ENCODE measurements at regions not wholly inside any gene's neighbourhood (a gene's known extent, or its start where the extent isn't known, plus 50 kb on each side); places are given as distances from the start of the nearest gene placed in this dataset.

- H3K27ac ChIP-seq (ENCODE audit: low read depth, low read length), result no peak overlapping the region
- no peak overlapping the region for H3K4me3 ChIP-seq (ENCODE audit: low read length)
- H3K4me1 ChIP-seq (ENCODE audit: control insufficient read depth, low read length), result no peaks in the 10 kb centered on the region
- no peak overlapping the region for H3K4me2 ChIP-seq (ENCODE audit: low read length)
- H3K27me3 ChIP-seq (ENCODE audit: control insufficient read depth, low read length), result no peaks in the 10 kb centered on the region
- TF ChIP-seq EZH2phosphoT487 (IDR thresholded peaks at IDR 0.05; ENCODE audit: borderline replicate concordance, low read length) (no peak), CTCF (IDR thresholded peaks at IDR 0.05; ENCODE audit: low read depth, low read length, poor library complexity, severe bottlenecking) (no peak)
- H3K9me3 ChIP-seq (ENCODE audit: control insufficient read depth, insufficient read depth, low read length), result 0 out of 2 replicates have a peak, but pooled peaks cover 6% of the 10 kb centered on the region
- no peaks in the 10 kb centered on the region for H4K20me1 ChIP-seq (ENCODE audit: control insufficient read depth, insufficient read depth, low read depth, low read length)
- H3K9me2 ChIP-seq (replicated peaks; ENCODE audit: control insufficient read depth, low read length), result no peaks in the 10 kb centered on the region
- H3F3A ChIP-seq (ENCODE audit: control insufficient read depth, insufficient read depth), result no peaks in the 10 kb centered on the region
- no peaks in the 10 kb centered on the region for H3K36me3 ChIP-seq (ENCODE audit: control insufficient read depth, low read length)
- no peaks in the 10 kb centered on the region for H3K79me2 ChIP-seq (ENCODE audit: control insufficient read depth, low read length)
Measured at GRCh38 chr18:40367576-40367975, 1587.5 kb upstream of the PIK3C3 start.

GRCh38 chr18:40366521-40366920 lies 1588.5 kb upstream of the PIK3C3 start:
- no peak overlapping the region for H3K4me3 ChIP-seq (ENCODE audit: low read length)
- no peak overlapping the region for H3K4me2 ChIP-seq (ENCODE audit: low read length)
- no peak overlapping the region for H3K27ac ChIP-seq (ENCODE audit: low read depth, low read length)
- TF ChIP-seq CTCF (IDR thresholded peaks at IDR 0.05; ENCODE audit: low read depth, low read length, poor library complexity, severe bottlenecking) (no peak), EZH2phosphoT487 (IDR thresholded peaks at IDR 0.05; ENCODE audit: borderline replicate concordance, low read length) (no peak)
- no peaks in the 10 kb centered on the region for H3K36me3 ChIP-seq (ENCODE audit: control insufficient read depth, low read length)
- H3K9me3 ChIP-seq (ENCODE audit: control insufficient read depth, insufficient read depth, low read length), result 0 out of 2 replicates have a peak, but pooled peaks cover 6% of the 10 kb centered on the region
- no peaks in the 10 kb centered on the region for H3F3A ChIP-seq (ENCODE audit: control insufficient read depth, insufficient read depth)
- no peaks in the 10 kb centered on the region for H3K27me3 ChIP-seq (ENCODE audit: control insufficient read depth, low read length)
- H3K79me2 ChIP-seq (ENCODE audit: control insufficient read depth, low read length), result no peaks in the 10 kb centered on the region
- no peaks in the 10 kb centered on the region for H3K4me1 ChIP-seq (ENCODE audit: control insufficient read depth, low read length)
- H4K20me1 ChIP-seq (ENCODE audit: control insufficient read depth, insufficient read depth, low read depth, low read length), result no peaks in the 10 kb centered on the region
- H3K9me2 ChIP-seq (replicated peaks; ENCODE audit: control insufficient read depth, low read length), result no peaks in the 10 kb centered on the region

GRCh38 chr18:40365526-40365925 lies 1589.5 kb upstream of the PIK3C3 start:
- H3K27me3 ChIP-seq (ENCODE audit: control insufficient read depth, low read length), result no peaks in the 10 kb centered on the region

More at GRCh38 chr18:40365526-40365925, 1589.5 kb upstream of the PIK3C3 start:
- Histone ChIP-seq H4K20me1 (ENCODE audit: control insufficient read depth, insufficient read depth, low read depth, low read length) (no peaks in the 10 kb centered on the region), H3K27ac (ENCODE audit: low read depth, low read length) (no peak overlapping the region), H3K36me3 (ENCODE audit: control insufficient read depth, low read length) (no peaks in the 10 kb centered on the region), H3K4me3 (ENCODE audit: low read length) (no peak overlapping the region), H3K9me2 (replicated peaks; ENCODE audit: control insufficient read depth, low read length) (no peaks in the 10 kb centered on the region), H3K4me2 (ENCODE audit: low read length) (no peak overlapping the region), H3F3A (ENCODE audit: control insufficient read depth, insufficient read depth) (no peaks in the 10 kb centered on the region), H3K79me2 (ENCODE audit: control insufficient read depth, low read length) (no peaks in the 10 kb centered on the region), H3K4me1 (ENCODE audit: control insufficient read depth, low read length) (no peaks in the 10 kb centered on the region), H3K9me3 (ENCODE audit: control insufficient read depth, insufficient read depth, low read length) (0 out of 2 replicates have a peak, but pooled peaks cover 6% of the 10 kb centered on the region)
- TF ChIP-seq CTCF (IDR thresholded peaks at IDR 0.05; ENCODE audit: low read depth, low read length, poor library complexity, severe bottlenecking), result no peak
- no peak for TF ChIP-seq EZH2phosphoT487 (IDR thresholded peaks at IDR 0.05; ENCODE audit: borderline replicate concordance, low read length)

Measured in DOHH2 (cell line).